Naive B cell (primary cell): ENCODE measurements at regions not wholly inside any gene's neighbourhood (a gene's known extent, or its start where the extent isn't known, plus 50 kb on each side); places are given as distances from the start of the nearest gene placed in this dataset.

Experiments
- ATAC-seq, 2 donors: fragments of 150-1000 bp; cut with Tn5 transposase; 2 replicates each; pipeline ENCODE4 v1.10.0; 2021; ENCODE audit warnings: low read depth in 2 of 2, mild to moderate bottlenecking in 2 of 2, moderate library complexity in 2 of 2
- DNase-seq: peaks from one replicate; pipeline ENCODE4 v3.0.0; 2022
- H3K27ac Mint-ChIP-seq, 6 donors: one replicate each; pipeline ENCODE4 v1.8.0; 2020 to 2022; ENCODE audit warnings: mild to moderate bottlenecking in 6 of 6, mixed read lengths in 6 of 6, moderate library complexity in 5 of 6, inconsistent platforms in 2 of 6
- H3K27me3 Mint-ChIP-seq, 3 donors: one replicate each; pipeline ENCODE4 v1.8.0; 2021 to 2022; ENCODE audit warnings: mixed read lengths in 3 of 3, mild to moderate bottlenecking in 1 of 3
- H3K36me3 Mint-ChIP-seq, 2 donors: one replicate each; pipeline ENCODE4 v1.8.0; 2020 to 2022; ENCODE audit warnings: mixed read lengths in 2 of 2, inconsistent platforms in 1 of 2, mild to moderate bottlenecking in 1 of 2
- H3K4me1 Mint-ChIP-seq, 3 donors: one replicate each; pipeline ENCODE4 v1.8.0; 2020 to 2022; ENCODE audit warnings: mixed read lengths in 3 of 3, inconsistent platforms in 1 of 3, mild to moderate bottlenecking in 1 of 3, moderate library complexity in 1 of 3
- H3K4me3 Mint-ChIP-seq, 8 donors: one replicate each; pipeline ENCODE4 v1.8.0; 2020 to 2022; ENCODE audit warnings: mild to moderate bottlenecking in 8 of 8, mixed read lengths in 8 of 8, moderate library complexity in 8 of 8, inconsistent platforms in 2 of 8
- H3K9me3 Mint-ChIP-seq, 7 donors: one replicate each; pipeline ENCODE4 v1.8.0; 2020 to 2022; ENCODE audit warnings: mixed read lengths in 7 of 7, mild to moderate bottlenecking in 5 of 7, inconsistent platforms in 2 of 7, moderate library complexity in 1 of 7

DNA sequence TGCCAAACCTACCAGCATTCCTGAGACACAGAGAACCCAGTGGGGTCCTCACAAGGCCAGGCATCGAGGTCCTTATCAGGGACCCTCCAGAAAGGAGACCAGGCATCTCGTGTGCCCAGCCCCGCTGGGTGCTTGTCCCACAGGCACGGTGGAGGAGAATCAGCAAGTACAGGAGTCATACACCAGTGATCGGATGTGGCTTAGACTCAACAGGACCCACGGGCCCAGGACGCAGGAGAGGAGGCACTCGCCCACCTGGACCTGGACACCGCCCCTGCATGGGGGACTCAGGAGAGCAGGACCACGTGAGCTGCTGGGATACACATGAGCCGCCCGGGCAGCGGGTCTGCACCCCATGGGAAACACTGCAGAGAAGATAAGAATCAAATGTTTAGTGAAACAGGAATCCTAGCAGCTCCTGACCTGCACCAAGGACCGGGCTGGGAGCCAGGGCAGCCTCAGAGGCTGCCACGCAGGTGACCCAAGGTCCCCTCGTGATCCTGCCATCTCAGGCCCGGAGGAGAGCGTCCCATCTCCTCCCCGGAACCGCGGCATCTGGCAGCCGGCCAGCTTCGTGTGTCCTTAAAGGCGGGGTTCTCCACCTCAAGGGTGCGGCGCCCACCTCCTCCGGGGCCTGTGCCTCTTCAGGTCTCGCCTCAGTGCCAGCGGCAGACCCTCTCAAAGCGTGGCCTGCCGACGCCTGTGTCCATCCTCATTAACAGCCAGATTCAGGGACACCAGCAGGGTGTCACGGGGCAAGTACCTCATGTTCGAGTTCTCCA is 59.2 kb downstream of the FOXL3 start:
- Mint-ChIP-seq H3K36me3 (no peaks in the 10 kb centered on the region), H3K27ac (peak overlapping the region in 2 of 6 donors; percentile 53 to 78), H3K27me3 (peaks cover 0 to 13% (median 13%) of the 10 kb centered on the region in 3 donors), H3K4me1 (peaks cover 0 to 13% (median 13%) of the 10 kb centered on the region in 3 donors), H3K4me3 (peak overlapping the region in 4 of 8 donors; percentile 21 to 68 (median 50)), H3K9me3 (peaks cover 0 to 2% (median 0%) of the 10 kb centered on the region in 7 donors)
- no peak for ATAC-seq
- no peak for DNase-seq

DNA sequence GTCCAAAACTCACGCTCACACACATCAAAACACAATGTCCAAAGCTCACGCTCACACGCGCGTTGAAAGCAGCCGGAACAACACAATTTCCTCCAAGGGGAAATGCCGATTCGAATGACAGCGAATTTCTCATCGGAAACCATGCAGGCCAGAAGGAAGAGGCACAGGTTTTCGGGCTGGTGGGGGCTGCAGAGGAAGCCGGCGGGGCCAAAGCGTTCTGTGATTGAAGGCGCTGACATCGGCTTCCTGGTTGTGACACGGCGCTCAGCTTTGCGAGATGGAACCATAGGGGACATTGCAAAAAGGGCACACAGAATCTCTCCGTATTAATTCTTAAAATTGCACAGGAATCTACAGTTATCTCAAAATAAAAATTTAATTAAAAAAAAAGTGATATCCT is 61.3 kb downstream of the FOXL3 start:
- H3K36me3 Mint-ChIP-seq: no peaks in the 10 kb centered on the region
- peak; percentile 70 to 73 for ATAC-seq

GRCh38 chr7:351681-352480 is 61.9 kb downstream of the FOXL3 start:
- DNase-seq (peak; percentile 44), ATAC-seq (peak; percentile 69 to 74)
- no peaks in the 10 kb centered on the region for H3K36me3 Mint-ChIP-seq
- peaks cover 0 to 13% (median 13%) of the 10 kb centered on the region in 3 donors for H3K27me3 Mint-ChIP-seq
- H3K4me3 Mint-ChIP-seq: no peak overlapping the region
- H3K9me3 Mint-ChIP-seq: peaks cover 0 to 2% (median 0%) of the 10 kb centered on the region in 7 donors
- H3K4me1 Mint-ChIP-seq: peaks cover 0 to 13% (median 13%) of the 10 kb centered on the region in 3 donors
- peak overlapping the region in 4 of 6 donors; percentile 72 to 92 (median 84) for H3K27ac Mint-ChIP-seq

More for the DNA sequence above, 61.3 kb downstream of the FOXL3 start:
- Mint-ChIP-seq H3K27me3 (peaks cover 0 to 13% (median 13%) of the 10 kb centered on the region in 3 donors), H3K4me3 (no peak overlapping the region), H3K27ac (no peak overlapping the region), H3K4me1 (peaks cover 0 to 13% (median 13%) of the 10 kb centered on the region in 3 donors), H3K9me3 (peaks cover 0 to 2% (median 0%) of the 10 kb centered on the region in 7 donors)
- DNase-seq: peak; percentile 35

DNA sequence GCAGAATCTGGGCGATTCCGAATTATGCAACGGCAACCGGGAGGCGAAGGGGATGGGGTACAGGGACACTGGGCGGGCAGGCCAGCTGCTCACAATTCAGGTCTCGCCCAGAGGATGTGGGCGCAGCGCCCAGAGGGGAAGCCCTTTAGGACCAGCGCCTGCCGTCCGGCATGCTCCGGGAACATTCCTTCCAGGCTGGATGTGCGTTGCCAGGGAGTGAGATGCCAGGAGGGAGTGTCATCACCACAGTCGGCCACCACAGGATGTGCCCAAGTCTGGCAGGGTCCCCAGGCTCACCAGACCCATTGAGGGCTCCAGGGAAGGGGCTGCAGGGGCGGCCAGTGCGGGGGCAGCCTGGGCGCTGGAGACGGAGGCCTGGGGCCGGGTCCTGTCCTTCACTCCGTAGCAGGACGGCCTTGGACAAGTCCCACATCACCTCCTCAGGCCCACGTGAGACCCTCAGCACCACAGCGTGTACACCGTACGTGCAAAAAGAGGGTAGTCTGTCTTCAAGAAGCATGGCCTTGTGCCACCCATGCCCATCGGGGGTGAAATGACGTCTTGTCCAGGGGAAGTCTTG is 63.9 kb downstream of the FOXL3 start:
- H3K4me1 Mint-ChIP-seq: peaks cover 0 to 13% (median 13%) of the 10 kb centered on the region in 3 donors
- peaks cover 0 to 2% (median 0%) of the 10 kb centered on the region in 7 donors for H3K9me3 Mint-ChIP-seq
- peak overlapping the region in 2 of 8 donors; percentile 25 to 59 for H3K4me3 Mint-ChIP-seq
- DNase-seq (no peak), ATAC-seq (no peak)
- H3K27ac Mint-ChIP-seq: peak overlapping the region in 1 of 6 donors; percentile 42
- H3K27me3 Mint-ChIP-seq: peaks cover 0 to 13% (median 13%) of the 10 kb centered on the region in 3 donors
- no peaks in the 10 kb centered on the region for H3K36me3 Mint-ChIP-seq

DNA sequence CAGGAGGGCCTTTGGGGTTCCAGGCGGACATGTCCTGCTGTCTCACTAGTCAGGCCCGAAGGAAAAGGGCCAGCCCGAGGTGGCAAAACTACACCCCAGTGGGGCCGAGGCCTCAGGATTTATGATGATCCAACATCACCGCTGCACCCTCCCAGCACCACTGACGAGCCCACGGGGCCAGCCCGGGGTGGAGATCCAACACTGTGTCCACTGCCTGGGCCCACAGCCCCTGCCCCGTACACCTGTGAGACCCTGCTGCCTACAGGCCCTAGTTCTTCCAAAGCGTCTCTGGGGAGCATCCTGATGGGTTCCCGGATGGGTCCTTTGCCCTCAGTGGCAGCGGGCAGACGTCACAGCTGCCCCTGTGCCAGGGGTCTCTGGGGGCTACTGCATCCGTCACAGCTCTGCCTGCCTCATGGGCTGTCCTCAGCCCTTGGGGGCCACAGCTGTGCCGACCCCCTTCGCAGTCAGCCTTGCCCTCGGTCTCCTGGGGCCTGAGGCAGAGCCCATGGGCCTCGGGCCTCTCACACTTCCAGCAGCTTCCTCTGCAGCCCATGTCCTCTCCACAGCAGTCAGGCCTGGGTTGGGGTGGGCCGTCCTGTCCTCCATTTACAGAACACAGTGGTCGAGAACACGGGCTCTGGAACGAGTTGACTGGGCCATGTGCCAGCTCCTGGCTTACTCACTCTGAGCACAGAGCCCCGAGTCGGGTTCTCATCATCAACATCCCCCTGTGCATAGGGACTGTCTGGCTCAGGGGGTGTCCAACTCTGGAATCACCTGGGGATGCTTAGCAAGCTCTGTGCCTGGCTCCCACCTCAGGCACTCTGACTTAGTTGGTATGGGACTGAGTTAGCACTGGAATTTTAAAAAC is 64.9 kb downstream of the FOXL3 start:
- Mint-ChIP-seq H3K4me3 (no peak overlapping the region), H3K4me1 (peaks cover 2 to 13% (median 13%) of the 10 kb centered on the region in 3 donors), H3K9me3 (peaks cover 0 to 2% (median 0%) of the 10 kb centered on the region in 7 donors), H3K27ac (no peak overlapping the region), H3K27me3 (peaks cover 0 to 13% (median 13%) of the 10 kb centered on the region in 3 donors), H3K36me3 (no peaks in the 10 kb centered on the region)
- DNase-seq (no peak), ATAC-seq (no peak)

DNA sequence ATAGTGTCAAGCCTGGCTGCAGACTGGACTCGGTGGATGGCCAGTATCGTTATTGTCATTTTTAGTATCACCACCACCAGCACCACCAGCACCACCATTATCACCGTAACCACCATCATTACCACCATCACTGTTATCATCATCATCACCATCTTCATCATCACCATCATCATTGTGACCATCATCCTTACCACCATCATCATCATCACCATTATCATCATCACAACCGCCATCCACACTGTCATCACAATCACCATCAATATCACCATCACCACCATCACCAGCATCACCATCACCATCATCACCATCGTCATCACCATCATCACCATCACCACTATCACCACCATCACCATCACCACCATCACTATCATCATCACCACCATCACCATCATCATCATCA is 65.6 kb downstream of the FOXL3 start:
- Mint-ChIP-seq H3K27ac (no peak overlapping the region), H3K27me3 (peaks cover 0 to 19% (median 13%) of the 10 kb centered on the region in 3 donors), H3K4me1 (peaks cover 7 to 20% (median 18%) of the 10 kb centered on the region in 3 donors)

DNA sequence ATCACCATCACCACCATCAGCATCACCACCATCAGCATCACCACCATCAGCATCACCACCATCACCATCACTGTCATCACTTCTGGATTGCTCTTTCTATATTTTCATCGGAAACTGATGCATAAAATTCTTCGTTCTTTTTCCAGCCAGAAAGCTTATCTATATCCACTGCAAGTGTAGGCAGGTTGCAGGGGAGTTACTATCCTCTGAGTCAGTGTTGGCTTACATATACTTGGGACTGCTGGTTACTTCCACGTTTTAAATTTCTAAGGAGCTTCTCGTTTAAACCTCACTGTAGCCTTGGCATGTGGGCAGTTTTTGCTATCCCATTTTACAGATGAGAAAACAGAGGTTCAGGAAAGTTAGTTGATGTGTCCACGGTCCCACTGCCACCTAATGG is 66.1 kb downstream of the FOXL3 start:
- peaks cover 7 to 22% (median 20%) of the 10 kb centered on the region in 3 donors for H3K4me1 Mint-ChIP-seq
- DNase-seq (no peak), ATAC-seq (no peak)
- H3K36me3 Mint-ChIP-seq: no peaks in the 10 kb centered on the region
- no peak overlapping the region for H3K4me3 Mint-ChIP-seq
- H3K9me3 Mint-ChIP-seq: peaks cover 0 to 3% (median 0%) of the 10 kb centered on the region in 7 donors
- peaks cover 0 to 21% (median 13%) of the 10 kb centered on the region in 3 donors for H3K27me3 Mint-ChIP-seq
- no peak overlapping the region for H3K27ac Mint-ChIP-seq

More for the DNA sequence above, 65.6 kb downstream of the FOXL3 start:
- DNase-seq (no peak), ATAC-seq (no peak)
- Mint-ChIP-seq H3K4me3 (no peak overlapping the region), H3K36me3 (no peaks in the 10 kb centered on the region), H3K9me3 (peaks cover 0 to 2% (median 0%) of the 10 kb centered on the region in 7 donors)

- Mint-ChIP-seq H3K4me1 (peaks cover 9 to 21% (median 19%) of the 10 kb centered on the region in 3 donors), H3K27me3 (peaks cover 3 to 21% (median 15%) of the 10 kb centered on the region in 3 donors), H3K27ac (no peak overlapping the region), H3K36me3 (peaks cover 0 to 4% of the 10 kb centered on the region in 2 donors), H3K4me3 (no peak overlapping the region), H3K9me3 (peaks cover 0 to 5% (median 2%) of the 10 kb centered on the region in 7 donors)
- DNase-seq (no peak), ATAC-seq (no peak)
These were observed 66.9 kb downstream of the FOXL3 start for GRCh38 chr7:356691-357462.

DNA sequence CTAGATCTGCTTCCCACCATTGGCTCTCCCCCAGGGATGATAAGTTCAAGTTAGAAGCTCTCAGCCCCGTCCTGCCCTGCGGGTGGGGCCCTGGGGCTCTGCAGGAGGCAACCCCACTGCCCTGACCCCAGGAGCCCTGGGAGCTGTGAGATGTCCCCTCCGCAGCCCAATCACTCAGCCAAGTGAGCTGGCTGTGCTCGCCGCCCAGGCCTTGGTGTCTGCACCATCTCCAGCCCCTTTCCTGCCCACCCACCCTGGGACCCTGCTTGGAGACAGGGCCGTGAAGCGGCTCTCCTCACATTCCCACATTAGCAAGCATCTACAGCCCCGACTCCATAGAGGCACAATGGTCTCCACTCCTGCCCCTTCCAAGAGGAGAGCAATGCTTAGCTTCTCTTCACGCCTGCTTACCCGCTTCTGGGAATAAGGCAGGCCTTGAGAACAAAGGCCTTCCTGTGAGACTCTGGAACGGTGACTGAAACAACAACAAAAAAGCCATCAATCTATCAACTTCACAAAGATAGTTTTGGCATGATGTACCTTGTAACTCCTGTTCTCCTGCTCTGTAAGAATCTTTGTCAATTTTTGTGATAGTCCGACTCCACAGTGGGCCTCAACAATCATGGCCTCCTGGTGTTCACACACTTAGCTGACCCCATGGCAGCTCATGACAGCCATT is 67.7 kb downstream of the FOXL3 start:
- H3K27ac Mint-ChIP-seq: no peak overlapping the region

GRCh38 chr7:358352-358751 is 68.4 kb downstream of the FOXL3 start:
- DNase-seq (no peak), ATAC-seq (no peak)
- Mint-ChIP-seq H3K27me3 (peaks cover 9 to 22% (median 10%) of the 10 kb centered on the region in 3 donors), H3K36me3 (peaks cover 4 to 8% of the 10 kb centered on the region in 2 donors), H3K9me3 (peaks cover 0 to 14% (median 7%) of the 10 kb centered on the region in 7 donors), H3K27ac (no peak overlapping the region), H3K4me3 (no peak overlapping the region), H3K4me1 (peaks cover 21 to 24% (median 23%) of the 10 kb centered on the region in 3 donors)

More for the DNA sequence above, 67.7 kb downstream of the FOXL3 start:
- Mint-ChIP-seq H3K9me3 (peaks cover 0 to 7% (median 6%) of the 10 kb centered on the region in 7 donors), H3K36me3 (peaks cover 4 to 8% of the 10 kb centered on the region in 2 donors), H3K4me1 (peaks cover 17 to 21% (median 19%) of the 10 kb centered on the region in 3 donors), H3K27me3 (peaks cover 10 to 21% (median 11%) of the 10 kb centered on the region in 3 donors), H3K4me3 (peak overlapping the region in 1 of 8 donors; percentile 28)
- no peak for ATAC-seq
- no peak for DNase-seq

DNA sequence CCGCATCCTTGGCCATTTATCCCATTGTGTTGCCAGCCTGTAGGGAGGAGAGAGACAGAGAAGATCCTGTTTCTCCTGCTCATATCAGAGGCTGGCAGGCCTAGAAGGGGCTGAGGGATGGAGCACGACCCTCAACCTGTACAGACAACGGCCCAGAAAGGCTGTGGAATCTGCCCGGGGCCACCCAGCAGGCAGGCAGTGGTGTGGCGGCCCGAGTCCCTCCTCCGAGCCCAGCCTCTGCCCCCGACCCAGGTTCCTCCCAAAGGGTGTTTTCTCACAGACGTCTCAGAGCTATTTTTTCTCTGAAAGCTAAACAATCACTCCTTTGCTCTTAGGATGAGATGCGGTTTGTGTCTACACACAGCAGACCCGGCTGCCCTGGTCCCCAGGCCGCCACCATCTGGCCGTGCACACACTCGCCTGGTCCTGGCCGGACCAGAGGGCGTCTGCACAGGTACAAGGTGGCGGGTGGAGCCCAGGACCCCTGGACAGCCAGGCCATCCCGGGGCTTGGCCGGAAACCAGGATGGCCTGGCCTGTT is 69.3 kb downstream of the FOXL3 start:
- no peak for DNase-seq
- H3K27me3 Mint-ChIP-seq: peaks cover 9 to 29% (median 10%) of the 10 kb centered on the region in 3 donors
- H3K27ac Mint-ChIP-seq: peak overlapping the region in 1 of 6 donors; percentile 57

More for the DNA sequence above, 69.3 kb downstream of the FOXL3 start:
- H3K9me3 Mint-ChIP-seq: peaks cover 0 to 20% (median 7%) of the 10 kb centered on the region in 7 donors
- peak overlapping the region in 2 of 8 donors; percentile 43 to 71 for H3K4me3 Mint-ChIP-seq
- peaks cover 27 to 34% (median 32%) of the 10 kb centered on the region in 3 donors for H3K4me1 Mint-ChIP-seq
- ATAC-seq: no peak
- peaks cover 4 to 8% of the 10 kb centered on the region in 2 donors for H3K36me3 Mint-ChIP-seq
